ENCODE measurements at regions not wholly inside any gene's neighbourhood (a gene's known extent, or its start where the extent isn't known, plus 50 kb on each side); places are given as distances from the start of the nearest gene placed in this dataset.

- no peak for DNase-seq (ENCODE audit: low spot score in 2 of 2)
- H3K4me3 ChIP-seq (ENCODE audit: low read depth, poor library complexity, severe bottlenecking): no peak overlapping the region
- TF ChIP-seq CTCF (IDR thresholded peaks at IDR 0.05): no peak
- no peak for TF ChIP-seq POLR2A (IDR thresholded peaks at IDR 0.05)
- whole genome bisulfite sequencing, 2 donors: 75 to 80% methylated on average over 2 of the region's 2 CpGs
- intact Hi-C loops (cut with DNase I; ENCODE audit: low total_unique reads): no loop called here
Measured at GRCh38 chr5:173523388-173523787, 93.1 kb downstream of the BOD1 start.

- DNase-seq (ENCODE audit: low spot score in 2 of 2): no peak
- H3K4me3 ChIP-seq (ENCODE audit: low read depth, poor library complexity, severe bottlenecking): no peak overlapping the region
- intact Hi-C loops (cut with DNase I; ENCODE audit: low total_unique reads): no loop called here
- TF ChIP-seq CTCF (IDR thresholded peaks at IDR 0.05): no peak
- no peak for TF ChIP-seq POLR2A (IDR thresholded peaks at IDR 0.05)
- WGBS, 2 donors: 82 to 88% methylated on average over 1 of the region's 1 CpG
Measured at GRCh38 chr5:173522518-173522917, 93.9 kb downstream of the BOD1 start.

- no peak for DNase-seq (ENCODE audit: low spot score in 2 of 2)
- H3K4me3 ChIP-seq (ENCODE audit: low read depth, poor library complexity, severe bottlenecking): no peak overlapping the region
- no peak for TF ChIP-seq CTCF (IDR thresholded peaks at IDR 0.05)
- TF ChIP-seq POLR2A (IDR thresholded peaks at IDR 0.05): no peak
- intact Hi-C loops (cut with DNase I; ENCODE audit: low total_unique reads): no loop called here
- 83 to 88% methylated on average over 6 of the region's 6 CpGs for whole genome bisulfite sequencing, 2 donors
Measured at GRCh38 chr5:173518856-173519255, 97.6 kb downstream of the BOD1 start.

- H3K4me3 ChIP-seq (ENCODE audit: low read depth, poor library complexity, severe bottlenecking): no peak overlapping the region
- TF ChIP-seq POLR2A (IDR thresholded peaks at IDR 0.05) (no peak), CTCF (IDR thresholded peaks at IDR 0.05) (no peak)
- 74 to 81% methylated on average over 3 of the region's 3 CpGs for WGBS, 2 donors
- DNase-seq (ENCODE audit: low spot score in 2 of 2): no peak
- intact Hi-C loops (cut with DNase I; ENCODE audit: low total_unique reads): no loop called here
Measured at GRCh38 chr5:173517648-173518047, 98.8 kb downstream of the BOD1 start.

GRCh38 chr5:173515526-173515925 lies 100.9 kb downstream of the BOD1 start:
- WGBS, 2 donors: 23 to 50% methylated on average over 1 of the region's 1 CpG

More at GRCh38 chr5:173515526-173515925, 100.9 kb downstream of the BOD1 start:
- TF ChIP-seq CTCF (IDR thresholded peaks at IDR 0.05) (no peak), POLR2A (IDR thresholded peaks at IDR 0.05) (no peak)
- intact Hi-C loops (cut with DNase I; ENCODE audit: low total_unique reads): no loop called here
- no peak overlapping the region for H3K4me3 ChIP-seq (ENCODE audit: low read depth, poor library complexity, severe bottlenecking)
- no peak for DNase-seq (ENCODE audit: low spot score in 2 of 2)

All from lower leg skin (tissue), 4 donors.